SK-N-SH (cell line): ENCODE measurements at regions not wholly inside any gene's neighbourhood (a gene's known extent, or its start where the extent isn't known, plus 50 kb on each side); places are given as distances from the start of the nearest gene placed in this dataset.

Source experiments
- CTCF ChIA-PET: fragments of 300-600, 350-600 bp; formaldehyde crosslinking; extraction: SDS; loops from one replicate; lab custom pipeline; 2021; lab: Yijun Ruan, JAX
- POLR2A ChIA-PET: fragments of 350-600 bp; sonication (Branson Sonifier 250); formaldehyde crosslinking; extraction: SDS; loops from one replicate; lab custom pipeline; 2020; ENCODE audit warnings: antibody characterized with exemption, inconsistent platforms; lab: Yijun Ruan, JAX
- DNase-seq: peaks from one replicate; pipeline ENCODE4 v3.0.0; 2012
- H2AFZ ChIP-seq: fragments of 200-600 bp; sonication (generic); 2 replicates; pipeline ENCODE4 v1.8.1; 2016; ENCODE audit warnings: antibody characterized with exemption, mild to moderate bottlenecking, low read depth
- H3F3A ChIP-seq: fragments of 200-600 bp; sonication (generic); replicated peaks from 2 replicates; pipeline ENCODE3; 2016; ENCODE audit warnings: antibody characterized with exemption, mild to moderate bottlenecking; ENCODE audit not compliant: insufficient read depth
- H3K27ac ChIP-seq, 2 experiments: fragments of 200-500 bp in 1 of 2; fragments of 200-600 bp in 1 of 2; sonication (Bioruptor generic) in 1 of 2; sonication (generic), shearing (Covaris generic) in 1 of 2; 2 replicates each; pipeline versions ENCODE4 v1.5.1 to v1.6.1; 2014 to 2016; ENCODE audit warnings: low read depth in 2 of 2, inconsistent platforms in 1 of 2, low read length in 1 of 2, mild to moderate bottlenecking in 1 of 2, mixed read lengths in 1 of 2
- H3K27me3 ChIP-seq: fragments of 200-600 bp; sonication (generic), shearing (Covaris generic); 2 replicates; pipeline ENCODE4 v1.6.1; 2016; ENCODE audit warnings: mixed run types; ENCODE audit not compliant: insufficient read depth
- H3K36me3 ChIP-seq, 2 experiments: fragments of 200-500 bp in 1 of 2; fragments of 200-600 bp in 1 of 2; sonication (Bioruptor generic) in 1 of 2; sonication (generic) in 1 of 2; replicated peaks in 1 of 2; 2 replicates each; pipeline versions ENCODE3 to v1.5.1; 2014 to 2016; ENCODE audit warnings: low read length in 1 of 2, mild to moderate bottlenecking in 1 of 2; ENCODE audit not compliant: insufficient read depth in 2 of 2, control insufficient read depth in 1 of 2
- H3K4me1 ChIP-seq, 2 experiments: fragments of 200-500 bp in 1 of 2; fragments of 200-600 bp in 1 of 2; sonication (Bioruptor generic) in 1 of 2; sonication (generic), shearing (Covaris generic) in 1 of 2; 2 replicates each; pipeline versions ENCODE4 v1.5.1 to v1.6.1; 2014 to 2016; ENCODE audit warnings: low read depth in 1 of 2, low read length in 1 of 2, mixed run types in 1 of 2; ENCODE audit not compliant: insufficient read depth in 2 of 2, control insufficient read depth in 1 of 2
- H3K4me2 ChIP-seq: fragments of 200-600 bp; sonication (generic), shearing (Covaris generic); 2 replicates; pipeline ENCODE4 v1.6.1; 2017; ENCODE audit warnings: mixed run types
- H3K4me3 ChIP-seq, 2 experiments: fragments of 200-500 bp in 1 of 2; fragments of 200-600 bp in 1 of 2; sonication (Bioruptor generic) in 1 of 2; sonication (generic), shearing (Covaris generic) in 1 of 2; 2 replicates each; pipeline versions ENCODE4 v1.5.1 to v1.8.1; 2014 to 2016; ENCODE audit warnings: low read depth in 2 of 2, inconsistent platforms in 1 of 2, low read length in 1 of 2, mild to moderate bottlenecking in 1 of 2, mixed read lengths in 1 of 2, moderate library complexity in 1 of 2
- H3K79me2 ChIP-seq: fragments of 200-600 bp; sonication (generic); 2 replicates; pipeline ENCODE4 v1.8.1; 2017; ENCODE audit warnings: mild to moderate bottlenecking; ENCODE audit not compliant: insufficient read depth
- H3K9ac ChIP-seq: fragments of 200-600 bp; sonication (generic); 2 replicates; pipeline ENCODE4 v1.6.1; 2017; ENCODE audit warnings: mixed run types
- H3K9me2 ChIP-seq: fragments of 200-600 bp; sonication (generic); 2 replicates; pipeline ENCODE4 v1.6.1; 2017; ENCODE audit warnings: mixed run types
- H3K9me3 ChIP-seq: fragments of 200-600 bp; sonication (generic); 2 replicates; pipeline ENCODE4 v1.6.1; 2017; ENCODE audit warnings: mixed run types, mild to moderate bottlenecking, moderate library complexity
- H4K20me1 ChIP-seq: fragments of 200-600 bp; sonication (generic); 2 replicates; pipeline ENCODE4 v1.6.1; 2017; ENCODE audit warnings: mild to moderate bottlenecking, mixed run types; ENCODE audit not compliant: insufficient read depth
- EP300 ChIP-seq, 2 experiments: IDR thresholded peaks; 2 replicates each; pipeline versions ENCODE4 v1.4.0 to v1.6.1; 2012; ENCODE audit warnings: borderline replicate concordance in 1 of 2, low read depth in 1 of 2, low read length in 1 of 2
- EZH2phosphoT487 ChIP-seq: fragments of 200-600 bp; sonication (generic); IDR thresholded peaks from 2 replicates; pipeline ENCODE4 v1.6.1; 2017; ENCODE audit warnings: low read depth, mixed run types, mild to moderate bottlenecking, antibody characterized with exemption, moderate library complexity, borderline replicate concordance
- FOSL2 ChIP-seq: IDR thresholded peaks from 2 replicates; pipeline ENCODE4 v1.4.0; 2012; ENCODE audit warnings: low read depth, mild to moderate bottlenecking, moderate library complexity, borderline replicate concordance
- FOXJ3 ChIP-seq: sonication (generic); formaldehyde crosslinking; IDR thresholded peaks from 2 replicates; pipeline ENCODE4 v1.5.1; 2020; ENCODE audit warnings: mild to moderate bottlenecking, missing genetic modification reagents
- FOXM1 ChIP-seq: IDR thresholded peaks from 2 replicates; pipeline ENCODE4 v1.4.0; 2012; ENCODE audit warnings: low read depth, mild to moderate bottlenecking
- GABPA ChIP-seq: IDR thresholded peaks from 2 replicates; pipeline ENCODE4 v1.4.0; 2012; ENCODE audit warnings: low read depth, mild to moderate bottlenecking
- GATA2 ChIP-seq: sonication (generic); formaldehyde crosslinking; IDR thresholded peaks from 2 replicates; pipeline ENCODE4 v1.5.0; 2020; ENCODE audit warnings: mild to moderate bottlenecking, missing genetic modification reagents
- MXI1 ChIP-seq: IDR thresholded peaks from 2 replicates; pipeline ENCODE4 v1.6.1; 2012; ENCODE audit warnings: mild to moderate bottlenecking, low read depth, low read length, improper control_type of control experiment
- NFIC ChIP-seq: IDR thresholded peaks from 2 replicates; pipeline ENCODE4 v1.4.0; 2012; ENCODE audit warnings: borderline replicate concordance
- NRF1 ChIP-seq: IDR thresholded peaks from 2 replicates; pipeline ENCODE4 v1.6.1; 2012; ENCODE audit warnings: low read depth, mild to moderate bottlenecking, low read length
- POLR2AphosphoS5 ChIP-seq: IDR thresholded peaks from 2 replicates; pipeline ENCODE4 v1.6.1; 2012; ENCODE audit warnings: low read depth, low read length
- RAD21 ChIP-seq: IDR thresholded peaks from 2 replicates; pipeline ENCODE4 v1.6.1; 2012; ENCODE audit warnings: mild to moderate bottlenecking, low read length
- RCOR1 ChIP-seq: fragments of 150-350 bp; IDR thresholded peaks from 2 replicates; pipeline ENCODE4 v1.6.1; 2017; ENCODE audit warnings: antibody characterized with exemption, low read length
- RFX5 ChIP-seq: IDR thresholded peaks from 2 replicates; pipeline ENCODE4 v1.6.1; 2012; ENCODE audit warnings: mild to moderate bottlenecking, improper control_type of control experiment, low read length
- RXRA ChIP-seq: IDR thresholded peaks from 2 replicates; pipeline ENCODE4 v1.4.0; 2012; ENCODE audit warnings: low read depth, mild to moderate bottlenecking, borderline replicate concordance
- SIN3A ChIP-seq: IDR thresholded peaks from 2 replicates; pipeline ENCODE4 v1.6.1; 2012; ENCODE audit warnings: low read depth, mild to moderate bottlenecking, low read length, moderate library complexity, borderline replicate concordance
- SMC3 ChIP-seq: IDR thresholded peaks from 2 replicates; pipeline ENCODE4 v1.6.1; 2012; ENCODE audit warnings: low read depth, low read length, improper control_type of control experiment
- TAF1 ChIP-seq: IDR thresholded peaks from 2 replicates; pipeline ENCODE4 v1.6.1; 2012; ENCODE audit warnings: low read depth, mild to moderate bottlenecking, low read length, moderate library complexity, borderline replicate concordance
- TEAD4 ChIP-seq: IDR thresholded peaks from 2 replicates; pipeline ENCODE4 v1.4.0; 2012; ENCODE audit warnings: mild to moderate bottlenecking, borderline replicate concordance; ENCODE audit not compliant: insufficient read depth
- USF1 ChIP-seq: IDR thresholded peaks from 2 replicates; pipeline ENCODE4 v1.4.0; 2012; ENCODE audit warnings: low read depth, borderline replicate concordance
- ZBTB33 ChIP-seq: IDR thresholded peaks from 2 replicates; pipeline ENCODE4 v1.4.0; 2012; ENCODE audit warnings: low read depth, borderline replicate concordance
- WGBS: methylation state at CpG from one replicate; pipeline ENCODE4 v1.1.6; 2017; ENCODE audit warnings: low lambda C conversion rate; 5-methylcytosine and 5-hydroxymethylcytosine counted together
- TF ChIP-seq, protein P1 (sequence below): IDR thresholded peaks from 2 replicates; pipeline ENCODE4 v1.4.0; 2012; ENCODE audit warnings: low read depth
- TF ChIP-seq, protein P2 (sequence below): fragments of 200-600 bp; sonication (generic); IDR thresholded peaks from 2 replicates; pipeline ENCODE4 v1.6.1; 2017; ENCODE audit warnings: antibody characterized with exemption, mild to moderate bottlenecking, moderate library complexity
- TF ChIP-seq, protein P3 (sequence below): IDR thresholded peaks from 2 replicates; pipeline ENCODE4 v1.6.1; 2012; ENCODE audit warnings: mild to moderate bottlenecking, low read depth, low read length, moderate library complexity

GRCh38 chr7:41887416-41887815, 184.5 kb upstream of the INHBA start (continued):
- TF ChIP-seq FOXJ3 (CRISPR knock-in tag) (no peak), FOXM1 (no peak), NFIC (no peak)

- Histone ChIP-seq H3K36me3 (no peaks in the 10 kb centered on the region), H3K9me2 (no peaks in the 10 kb centered on the region), H3K27me3 (no peaks in the 10 kb centered on the region), H3F3A (peaks cover 50% of the 10 kb centered on the region), H3K9ac (peak overlapping the region; percentile 64), H3K4me2 (peak overlapping the region; percentile 48), H3K4me3 (0 out of 4 replicates have a peak overlapping the region, but pooled peaks of 1 of the 2 experiments have one; percentile 15), H3K4me1 (peaks cover 19 to 74% of the 10 kb centered on the region in 2 experiments), H3K27ac (peak overlapping the region; percentile 71 to 96), H2AFZ (peak overlapping the region; percentile 47), H4K20me1 (no peaks in the 10 kb centered on the region), H3K79me2 (no peaks in the 10 kb centered on the region), H3K9me3 (no peaks in the 10 kb centered on the region)
- no peak for DNase-seq
- ChIA-PET POLR2A (no interaction called here), CTCF (interaction anchor here (0.6 to 1.3 kb wide), 2 partner anchors 54 to 57 kb away, joined by 3 to 6 read pairs; no protein-coding TSS in a partner anchor)
- 7% methylated on average over 3 of the region's 5 CpGs for WGBS
- TF ChIP-seq, protein P1, sequence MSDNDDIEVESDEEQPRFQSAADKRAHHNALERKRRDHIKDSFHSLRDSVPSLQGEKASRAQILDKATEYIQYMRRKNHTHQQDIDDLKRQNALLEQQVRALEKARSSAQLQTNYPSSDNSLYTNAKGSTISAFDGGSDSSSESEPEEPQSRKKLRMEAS = peak; percentile 97
- TF ChIP-seq RFX5 = no peak
- TF ChIP-seq TEAD4 = peak; percentile 91
- no peak for TF ChIP-seq MXI1
- TF ChIP-seq FOXJ3 (CRISPR knock-in tag) = no peak
- TF ChIP-seq, protein P2, sequence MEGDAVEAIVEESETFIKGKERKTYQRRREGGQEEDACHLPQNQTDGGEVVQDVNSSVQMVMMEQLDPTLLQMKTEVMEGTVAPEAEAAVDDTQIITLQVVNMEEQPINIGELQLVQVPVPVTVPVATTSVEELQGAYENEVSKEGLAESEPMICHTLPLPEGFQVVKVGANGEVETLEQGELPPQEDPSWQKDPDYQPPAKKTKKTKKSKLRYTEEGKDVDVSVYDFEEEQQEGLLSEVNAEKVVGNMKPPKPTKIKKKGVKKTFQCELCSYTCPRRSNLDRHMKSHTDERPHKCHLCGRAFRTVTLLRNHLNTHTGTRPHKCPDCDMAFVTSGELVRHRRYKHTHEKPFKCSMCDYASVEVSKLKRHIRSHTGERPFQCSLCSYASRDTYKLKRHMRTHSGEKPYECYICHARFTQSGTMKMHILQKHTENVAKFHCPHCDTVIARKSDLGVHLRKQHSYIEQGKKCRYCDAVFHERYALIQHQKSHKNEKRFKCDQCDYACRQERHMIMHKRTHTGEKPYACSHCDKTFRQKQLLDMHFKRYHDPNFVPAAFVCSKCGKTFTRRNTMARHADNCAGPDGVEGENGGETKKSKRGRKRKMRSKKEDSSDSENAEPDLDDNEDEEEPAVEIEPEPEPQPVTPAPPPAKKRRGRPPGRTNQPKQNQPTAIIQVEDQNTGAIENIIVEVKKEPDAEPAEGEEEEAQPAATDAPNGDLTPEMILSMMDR = peak; percentile 60
- no peak for TF ChIP-seq GATA2 (CRISPR knock-in tag)
- TF ChIP-seq ZBTB33 = peak; percentile 77
- TF ChIP-seq GABPA = no peak
- TF ChIP-seq RCOR1 = no peak
- TF ChIP-seq EZH2phosphoT487 = no peak
- TF ChIP-seq FOSL2 = peak; percentile 86; the same call in 1 of the 2 replicates
- TF ChIP-seq POLR2AphosphoS5 = peak; percentile 80
- TF ChIP-seq, protein P3, sequence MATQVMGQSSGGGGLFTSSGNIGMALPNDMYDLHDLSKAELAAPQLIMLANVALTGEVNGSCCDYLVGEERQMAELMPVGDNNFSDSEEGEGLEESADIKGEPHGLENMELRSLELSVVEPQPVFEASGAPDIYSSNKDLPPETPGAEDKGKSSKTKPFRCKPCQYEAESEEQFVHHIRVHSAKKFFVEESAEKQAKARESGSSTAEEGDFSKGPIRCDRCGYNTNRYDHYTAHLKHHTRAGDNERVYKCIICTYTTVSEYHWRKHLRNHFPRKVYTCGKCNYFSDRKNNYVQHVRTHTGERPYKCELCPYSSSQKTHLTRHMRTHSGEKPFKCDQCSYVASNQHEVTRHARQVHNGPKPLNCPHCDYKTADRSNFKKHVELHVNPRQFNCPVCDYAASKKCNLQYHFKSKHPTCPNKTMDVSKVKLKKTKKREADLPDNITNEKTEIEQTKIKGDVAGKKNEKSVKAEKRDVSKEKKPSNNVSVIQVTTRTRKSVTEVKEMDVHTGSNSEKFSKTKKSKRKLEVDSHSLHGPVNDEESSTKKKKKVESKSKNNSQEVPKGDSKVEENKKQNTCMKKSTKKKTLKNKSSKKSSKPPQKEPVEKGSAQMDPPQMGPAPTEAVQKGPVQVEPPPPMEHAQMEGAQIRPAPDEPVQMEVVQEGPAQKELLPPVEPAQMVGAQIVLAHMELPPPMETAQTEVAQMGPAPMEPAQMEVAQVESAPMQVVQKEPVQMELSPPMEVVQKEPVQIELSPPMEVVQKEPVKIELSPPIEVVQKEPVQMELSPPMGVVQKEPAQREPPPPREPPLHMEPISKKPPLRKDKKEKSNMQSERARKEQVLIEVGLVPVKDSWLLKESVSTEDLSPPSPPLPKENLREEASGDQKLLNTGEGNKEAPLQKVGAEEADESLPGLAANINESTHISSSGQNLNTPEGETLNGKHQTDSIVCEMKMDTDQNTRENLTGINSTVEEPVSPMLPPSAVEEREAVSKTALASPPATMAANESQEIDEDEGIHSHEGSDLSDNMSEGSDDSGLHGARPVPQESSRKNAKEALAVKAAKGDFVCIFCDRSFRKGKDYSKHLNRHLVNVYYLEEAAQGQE = no peak
- peak; percentile 27; the same call in 1 of the 2 replicates for TF ChIP-seq SMC3
- TF ChIP-seq NRF1 = no peak
- TF ChIP-seq RAD21 = peak; percentile 28; the same call in 1 of the 2 replicates
- TF ChIP-seq SIN3A = no peak; the same call in 1 of the 2 replicates
- TF ChIP-seq RXRA = peak; percentile 90
- peak; percentile 70 for TF ChIP-seq TAF1
- TF ChIP-seq EP300 (IDR thresholded peaks at IDR 0.05; ENCODE audit: borderline replicate concordance in 1 of 2, low read depth in 1 of 2, low read length in 1 of 2) = peak in 1 of 2 experiments; percentile 97; a peak in 2 of 4 replicates
- 0 out of 2 replicates have a peak, but pooled peaks have one; percentile 35 for TF ChIP-seq USF1
These were observed 184.0 kb upstream of the INHBA start for GRCh38 chr7:41886901-41887311.
